Mesendoderm (in vitro differentiated cells): ENCODE measurements at regions not wholly inside any gene's neighbourhood (a gene's known extent, or its start where the extent isn't known, plus 50 kb on each side); places are given as distances from the start of the nearest gene placed in this dataset.

ENCODE experiments used
- DNase-seq: peaks from one replicate; pipeline ENCODE4 v3.0.0; 2013
- H2AK5ac ChIP-seq: 2 replicates; pipeline ENCODE4 v1.6.1; 2013; ENCODE audit warnings: low read length, inconsistent platforms
- H2BK120ac ChIP-seq: 2 replicates; pipeline ENCODE4 v1.6.1; 2013; ENCODE audit warnings: low read depth, mild to moderate bottlenecking, low read length, moderate library complexity, mixed read lengths
- H2BK15ac ChIP-seq: replicated peaks from 2 replicates; pipeline ENCODE4 v1.6.1; 2013; ENCODE audit warnings: low read depth, mild to moderate bottlenecking, moderate library complexity
- H2BK5ac ChIP-seq: 2 replicates; pipeline ENCODE4 v1.6.1; 2013; ENCODE audit warnings: low read length, inconsistent platforms
- H3K18ac ChIP-seq: 2 replicates; pipeline ENCODE4 v1.6.1; 2013; ENCODE audit warnings: mild to moderate bottlenecking, low read length, mixed read lengths
- H3K23ac ChIP-seq: one replicate; pipeline ENCODE4 v1.6.1; 2013; ENCODE audit warnings: low read length
- H3K27ac ChIP-seq: 2 replicates; pipeline ENCODE4 v1.5.1; 2013; ENCODE audit warnings: low read depth, mild to moderate bottlenecking, inconsistent platforms, low read length, moderate library complexity
- H3K27me3 ChIP-seq: 2 replicates; pipeline ENCODE4 v1.6.1; 2013; ENCODE audit warnings: low read length, control low read depth, mild to moderate bottlenecking, inconsistent platforms; ENCODE audit not compliant: insufficient read depth, poor library complexity
- H3K36me3 ChIP-seq: 2 replicates; pipeline ENCODE4 v1.6.1; 2013; ENCODE audit warnings: low read length, inconsistent platforms; ENCODE audit not compliant: control insufficient read depth, insufficient read depth
- H3K4ac ChIP-seq: one replicate; pipeline ENCODE4 v1.6.1; 2013; ENCODE audit warnings: low read depth, mild to moderate bottlenecking, low read length, moderate library complexity
- H3K4me1 ChIP-seq: 2 replicates; pipeline ENCODE4 v1.6.1; 2013; ENCODE audit warnings: low read depth, low read length, inconsistent platforms; ENCODE audit not compliant: control insufficient read depth
- H3K4me2 ChIP-seq: 2 replicates; pipeline ENCODE4 v1.6.1; 2013; ENCODE audit warnings: low read length
- H3K4me3 ChIP-seq: 2 replicates; pipeline ENCODE4 v1.5.1; 2013; ENCODE audit warnings: mild to moderate bottlenecking, low read length
- H3K56ac ChIP-seq: one replicate; pipeline ENCODE4 v1.6.1; 2013; ENCODE audit warnings: low read length
- H3K79me1 ChIP-seq: 2 replicates; pipeline ENCODE4 v1.6.1; 2013; ENCODE audit warnings: low read length, inconsistent platforms
- H3K79me2 ChIP-seq: 2 replicates; pipeline ENCODE4 v1.6.1; 2013; ENCODE audit warnings: mild to moderate bottlenecking, low read length; ENCODE audit not compliant: control insufficient read depth, insufficient read depth
- H3K9ac ChIP-seq: 2 replicates; pipeline ENCODE4 v1.6.1; 2013; ENCODE audit warnings: low read length, inconsistent platforms
- H4K5ac ChIP-seq: one replicate; pipeline ENCODE4 v1.6.1; 2013; ENCODE audit warnings: low read length
- H4K8ac ChIP-seq: one replicate; pipeline ENCODE4 v1.6.1; 2013; ENCODE audit warnings: low read depth, mild to moderate bottlenecking, control low read depth, low read length, moderate library complexity
- WGBS: extraction: QIAGEN DNeasy Blood & Tissue Kit; methylation state at CpG from one replicate; pipeline ENCODE4 v1.1.7; 2013; ENCODE audit warnings: low lambda C conversion rate, missing lambda C conversion rate; ENCODE audit not compliant: insufficient coverage; ENCODE audit errors: extremely low coverage; 5-methylcytosine and 5-hydroxymethylcytosine counted together

DNA sequence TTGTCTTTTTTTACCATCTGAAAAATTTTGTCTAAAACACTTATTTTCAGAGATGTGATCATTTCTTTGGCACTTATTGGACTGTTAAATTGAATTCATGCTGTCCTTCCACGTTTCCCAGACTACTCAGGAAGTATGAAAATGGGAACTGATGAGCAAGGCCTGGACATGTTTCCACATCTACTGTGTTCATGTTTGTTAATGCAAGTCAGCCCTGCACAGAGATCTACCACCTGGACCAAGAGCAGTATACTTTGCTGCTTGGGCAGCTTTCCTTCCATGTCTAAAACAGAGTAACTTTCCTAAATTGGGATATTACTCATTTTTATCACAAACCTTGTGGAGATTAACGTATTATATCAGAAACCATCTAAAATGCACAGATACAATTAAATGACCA, 687.4 kb downstream of the DIAPH3 start:
- no peaks in the 10 kb centered on the region for H3K79me2 ChIP-seq
- no peak overlapping the region for H4K5ac ChIP-seq
- H3K18ac ChIP-seq: no peak overlapping the region
- H3K4me3 ChIP-seq: no peak overlapping the region
- DNase-seq: no peak
- H3K36me3 ChIP-seq: no peaks in the 10 kb centered on the region
- peak overlapping the region; percentile 49 for H3K56ac ChIP-seq
- peak overlapping the region; percentile 61 for H2BK120ac ChIP-seq
- H3K4me2 ChIP-seq: no peak overlapping the region
- H3K4me1 ChIP-seq: peaks cover 9% of the 10 kb centered on the region
- peak overlapping the region; percentile 64 for H2BK5ac ChIP-seq
- H3K79me1 ChIP-seq: no peaks in the 10 kb centered on the region
- H2AK5ac ChIP-seq: no peak overlapping the region
- H4K8ac ChIP-seq: no peak overlapping the region
- no peak overlapping the region for H3K9ac ChIP-seq
- H3K27me3 ChIP-seq: no peaks in the 10 kb centered on the region
- H2BK15ac ChIP-seq: no peak overlapping the region
- no CpG with 5 or more reads among the region's 2 CpGs for WGBS
- no peak overlapping the region for H3K4ac ChIP-seq
- H3K23ac ChIP-seq: no peak overlapping the region
- no peak overlapping the region for H3K27ac ChIP-seq

DNA sequence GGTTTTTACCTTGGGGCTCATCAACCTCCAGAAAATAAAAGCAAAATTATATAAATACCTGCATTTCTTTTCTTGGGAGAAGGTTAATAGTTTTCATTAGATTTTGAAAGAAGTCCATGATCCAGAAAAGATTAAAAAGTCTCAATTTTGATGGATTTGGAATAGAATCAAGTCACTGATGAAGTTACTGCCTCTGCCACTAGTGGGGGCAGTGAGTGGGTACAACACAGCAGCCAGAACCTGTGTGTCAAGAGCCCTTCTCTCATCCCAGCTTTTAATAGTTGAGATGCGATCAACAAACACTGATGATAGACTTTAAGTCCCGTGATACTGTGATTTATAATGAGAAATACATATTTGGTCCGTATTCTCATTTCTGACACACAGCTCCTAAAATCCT, 686.7 kb downstream of the DIAPH3 start:
- no peak overlapping the region for H3K27ac ChIP-seq
- H2BK15ac ChIP-seq: peak overlapping the region; percentile 85
- H3K4me1 ChIP-seq: peaks cover 9% of the 10 kb centered on the region
- no peak overlapping the region for H2BK5ac ChIP-seq
- no peak overlapping the region for H4K5ac ChIP-seq
- no peak for DNase-seq
- no peaks in the 10 kb centered on the region for H3K79me1 ChIP-seq
- H3K79me2 ChIP-seq: no peaks in the 10 kb centered on the region
- no peak overlapping the region for H2BK120ac ChIP-seq
- H2AK5ac ChIP-seq: no peak overlapping the region
- no peak overlapping the region for H3K9ac ChIP-seq
- H3K56ac ChIP-seq: no peak overlapping the region
- H3K27me3 ChIP-seq: no peaks in the 10 kb centered on the region
- no peak overlapping the region for H4K8ac ChIP-seq
- WGBS: no CpG with 5 or more reads among the region's 3 CpGs
- H3K36me3 ChIP-seq: no peaks in the 10 kb centered on the region
- H3K4me3 ChIP-seq: no peak overlapping the region
- H3K18ac ChIP-seq: no peak overlapping the region
- no peak overlapping the region for H3K4me2 ChIP-seq
- no peak overlapping the region for H3K4ac ChIP-seq
- H3K23ac ChIP-seq: no peak overlapping the region

DNA sequence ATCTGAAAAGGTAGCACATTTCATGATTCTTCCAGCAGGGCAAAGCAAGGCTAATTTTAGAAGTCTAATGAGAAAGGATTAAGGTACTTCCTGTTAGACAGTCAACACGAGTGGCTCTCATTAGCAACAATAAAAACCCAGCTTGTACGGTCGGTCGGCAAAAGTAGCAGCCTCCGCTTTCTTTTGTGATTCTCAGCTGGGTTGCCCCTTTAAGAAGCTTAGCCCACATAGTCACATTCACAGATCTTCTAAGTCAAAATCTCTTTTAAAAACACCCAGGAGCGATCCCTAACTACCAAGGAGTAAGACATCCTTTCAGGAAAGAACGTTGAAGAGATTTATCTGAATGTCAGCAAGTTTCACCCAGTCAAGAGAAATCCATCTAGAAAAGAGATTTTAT, 684.8 kb downstream of the DIAPH3 start:
- H3K4me2 ChIP-seq: no peak overlapping the region
- no peak overlapping the region for H3K9ac ChIP-seq
- H3K4ac ChIP-seq: no peak overlapping the region
- no CpG with 5 or more reads among the region's 7 CpGs for WGBS
- H2AK5ac ChIP-seq: no peak overlapping the region
- no peaks in the 10 kb centered on the region for H3K79me1 ChIP-seq
- H3K56ac ChIP-seq: peak overlapping the region; percentile 17
- no peaks in the 10 kb centered on the region for H3K79me2 ChIP-seq
- no peak overlapping the region for H3K27ac ChIP-seq
- H2BK120ac ChIP-seq: no peak overlapping the region
- H3K23ac ChIP-seq: peak overlapping the region; percentile 30
- H3K36me3 ChIP-seq: no peaks in the 10 kb centered on the region
- no peak overlapping the region for H2BK15ac ChIP-seq
- H2BK5ac ChIP-seq: peak overlapping the region; percentile 27
- DNase-seq: peak; percentile 34
- no peak overlapping the region for H3K18ac ChIP-seq
- H3K4me3 ChIP-seq: no peak overlapping the region
- no peaks in the 10 kb centered on the region for H3K27me3 ChIP-seq
- peaks cover 11% of the 10 kb centered on the region for H3K4me1 ChIP-seq
- H4K5ac ChIP-seq: peak overlapping the region; percentile 82
- no peak overlapping the region for H4K8ac ChIP-seq

DNA sequence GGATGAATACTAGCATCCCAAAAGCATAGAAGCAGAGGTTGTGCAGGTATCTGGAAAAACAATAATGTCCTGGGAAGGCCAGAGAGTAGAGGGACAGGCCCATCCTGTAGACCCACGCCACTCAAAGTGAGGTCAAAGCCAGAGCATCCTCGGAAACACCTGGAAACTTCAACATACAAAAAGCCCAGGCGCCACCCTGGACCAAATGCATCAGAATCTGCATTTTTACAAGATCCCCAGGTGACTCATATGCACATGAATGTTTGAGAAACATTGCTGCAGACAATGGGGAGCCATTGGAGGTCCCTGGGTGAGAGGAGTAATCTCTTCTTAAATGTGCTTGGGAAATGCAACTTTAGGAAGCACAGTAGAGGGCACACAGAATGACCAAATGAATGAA, 684.1 kb downstream of the DIAPH3 start:
- Histone ChIP-seq H3K36me3 (no peaks in the 10 kb centered on the region), H3K27ac (peak overlapping the region; percentile 73), H3K4me1 (peaks cover 12% of the 10 kb centered on the region), H3K79me1 (no peaks in the 10 kb centered on the region), H3K23ac (no peak overlapping the region), H3K27me3 (no peaks in the 10 kb centered on the region), H3K4me3 (no peak overlapping the region), H3K9ac (no peak overlapping the region), H4K8ac (no peak overlapping the region), H3K56ac (peak overlapping the region; percentile 44), H3K79me2 (no peaks in the 10 kb centered on the region), H3K4ac (no peak overlapping the region), H4K5ac (no peak overlapping the region), H2AK5ac (peak overlapping the region; percentile 59), H2BK15ac (no peak overlapping the region), H2BK5ac (peak overlapping the region; percentile 47), H2BK120ac (peak overlapping the region; percentile 73), H3K18ac (peak overlapping the region; percentile 21), H3K4me2 (no peak overlapping the region)
- DNase-seq: peak; percentile 91
- WGBS: no CpG with 5 or more reads among the region's 3 CpGs

- H2AK5ac ChIP-seq: peak overlapping the region; percentile 31
- no peaks in the 10 kb centered on the region for H3K79me2 ChIP-seq
- no peak overlapping the region for H4K5ac ChIP-seq
- DNase-seq: peak; percentile 43
- H4K8ac ChIP-seq: no peak overlapping the region
- H3K27me3 ChIP-seq: no peaks in the 10 kb centered on the region
- H3K79me1 ChIP-seq: no peaks in the 10 kb centered on the region
- H2BK120ac ChIP-seq: peak overlapping the region; percentile 73
- H3K4me2 ChIP-seq: no peak overlapping the region
- no peak overlapping the region for H2BK15ac ChIP-seq
- peak overlapping the region; percentile 70 for H3K56ac ChIP-seq
- peak overlapping the region; percentile 75 for H2BK5ac ChIP-seq
- H3K9ac ChIP-seq: no peak overlapping the region
- H3K4me3 ChIP-seq: no peak overlapping the region
- peak overlapping the region; percentile 78 for H3K18ac ChIP-seq
- peaks cover 12% of the 10 kb centered on the region for H3K4me1 ChIP-seq
- no peaks in the 10 kb centered on the region for H3K36me3 ChIP-seq
- no peak overlapping the region for H3K4ac ChIP-seq
- H3K27ac ChIP-seq: peak overlapping the region; percentile 23
- H3K23ac ChIP-seq: no peak overlapping the region
- no CpG with 5 or more reads among the region's 7 CpGs for WGBS
Measured at GRCh38 chr13:59480396-59481259, 683.1 kb downstream of the DIAPH3 start.
